HG02885 (cell line): ENCODE measurements at regions not wholly inside any gene's neighbourhood (a gene's known extent, or its start where the extent isn't known, plus 50 kb on each side); places are given as distances from the start of the nearest gene placed in this dataset.

Experiments
- ATAC-seq: cut with Tn5 transposase; IDR thresholded peaks from one replicate; pipeline ENCODE4 v1.9.1; 2021; ENCODE audit warnings: mild to moderate bottlenecking; ENCODE audit not compliant: unreplicated experiment, poor library complexity

- no peak for ATAC-seq
These were observed 187.0 kb upstream of the PPARGC1A start for GRCh38 chr4:24076811-24077210.

DNA sequence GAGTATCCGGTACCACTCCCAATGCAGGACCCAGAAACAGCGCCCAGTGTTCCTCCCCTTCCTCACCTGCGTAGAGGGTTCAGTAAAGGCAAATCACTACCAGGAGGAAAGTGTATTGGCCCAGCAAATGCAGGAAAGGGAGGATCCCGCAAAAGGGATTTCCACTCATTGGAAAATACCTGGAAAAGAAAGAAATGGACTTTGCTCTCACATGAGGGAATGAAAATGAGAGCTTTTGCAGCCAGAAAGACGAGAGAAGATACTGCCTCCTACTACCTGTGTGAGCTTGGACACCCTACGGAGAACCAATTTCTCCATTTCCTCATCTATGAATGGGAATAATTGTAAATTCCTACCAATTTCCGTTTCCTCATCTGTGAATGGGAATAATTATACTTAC is 184.1 kb upstream of the PPARGC1A start:
- no peak for ATAC-seq

- ATAC-seq = no peak
These were observed 181.9 kb upstream of the PPARGC1A start for GRCh38 chr4:24071612-24072372.

DNA sequence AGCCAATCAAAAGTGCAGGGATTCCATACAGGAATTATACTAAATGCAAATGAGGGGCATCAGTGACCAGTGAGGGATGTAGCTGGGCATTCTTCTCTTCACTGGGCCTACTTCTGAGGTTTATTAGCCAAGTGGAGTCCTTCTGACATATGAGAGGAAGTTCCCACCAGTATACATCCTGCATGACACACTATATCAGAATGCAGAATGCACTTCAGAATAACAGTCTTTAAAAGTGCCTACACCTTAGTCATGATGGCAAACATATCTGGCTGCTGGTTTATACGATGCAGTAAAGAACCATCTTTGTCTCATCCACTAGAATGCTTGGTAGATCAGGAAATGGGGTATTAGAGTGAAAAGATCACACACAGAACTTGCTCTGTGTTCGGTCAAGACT is 180.3 kb upstream of the PPARGC1A start:
- no peak for ATAC-seq

DNA sequence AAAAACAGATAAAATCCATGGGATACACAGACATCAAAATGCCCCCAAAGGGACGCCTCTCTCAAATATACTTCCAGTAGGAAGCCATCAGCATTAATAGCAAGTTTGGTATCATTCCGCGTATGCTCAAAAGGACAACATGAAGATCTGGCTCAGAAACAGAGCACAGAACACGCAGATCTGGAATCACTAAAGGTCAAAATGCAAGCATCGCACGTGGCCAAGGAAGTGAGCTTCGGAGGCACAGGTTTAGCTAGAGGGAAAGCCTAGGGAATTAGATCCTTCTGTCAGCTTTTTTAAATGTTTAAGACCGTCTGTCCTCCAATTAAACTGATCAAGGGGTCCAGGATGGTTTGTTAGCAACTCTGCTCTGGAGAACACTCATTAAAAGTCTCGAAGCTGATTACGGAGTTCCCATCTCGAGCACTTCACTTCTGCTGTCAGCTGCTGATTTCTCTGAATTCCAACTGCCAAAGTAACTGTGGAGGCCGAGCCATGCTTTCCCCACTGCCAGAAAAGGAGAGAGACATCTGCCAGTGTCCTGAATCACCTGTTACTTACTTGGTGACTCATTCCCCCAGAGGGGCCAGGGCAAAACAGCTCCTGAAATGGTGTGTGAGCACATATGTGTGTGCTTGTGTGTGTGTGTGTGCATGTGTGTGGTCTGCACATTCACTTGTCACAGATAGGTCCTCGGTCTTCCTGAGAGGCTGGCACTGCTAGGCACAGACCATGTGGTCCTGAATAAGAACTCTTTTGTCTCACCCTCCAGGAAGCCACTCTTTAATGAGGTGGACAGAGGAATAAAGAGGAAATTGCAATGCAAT is 177.7 kb upstream of the PPARGC1A start:
- no peak for ATAC-seq

- no peak for ATAC-seq
These were observed 176.1 kb upstream of the PPARGC1A start for GRCh38 chr4:24065974-24066373.

- ATAC-seq = no peak
These were observed 173.9 kb upstream of the PPARGC1A start for GRCh38 chr4:24063731-24064130.

- ATAC-seq = no peak
These were observed 171.1 kb upstream of the PPARGC1A start for GRCh38 chr4:24060932-24061331.

DNA sequence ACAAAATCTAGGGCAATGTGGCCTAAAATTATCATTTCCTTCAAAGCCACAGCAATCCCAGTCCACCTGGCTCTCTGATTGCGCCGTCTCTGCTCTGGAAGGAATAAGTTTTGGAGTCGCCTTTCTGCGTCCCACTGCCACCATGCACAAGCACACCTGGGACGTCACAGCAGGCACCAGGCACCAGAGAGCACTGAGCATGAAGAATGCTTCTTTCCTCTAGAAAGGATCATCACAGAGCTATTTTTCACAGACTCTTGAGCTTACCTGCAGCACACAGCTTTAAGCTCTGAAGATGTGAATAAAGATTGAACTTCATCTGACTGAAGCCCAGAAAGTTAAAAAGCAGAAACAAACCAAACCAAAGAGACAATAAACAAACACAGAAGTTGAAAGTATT is 170.0 kb upstream of the PPARGC1A start:
- ATAC-seq = no peak

- no peak for ATAC-seq
These were observed 168.2 kb upstream of the PPARGC1A start for GRCh38 chr4:24057915-24058559.

- no peak for ATAC-seq
These were observed 166.4 kb upstream of the PPARGC1A start for GRCh38 chr4:24056289-24056688.

- ATAC-seq = no peak
These were observed 165.8 kb upstream of the PPARGC1A start for GRCh38 chr4:24055623-24056022.

DNA sequence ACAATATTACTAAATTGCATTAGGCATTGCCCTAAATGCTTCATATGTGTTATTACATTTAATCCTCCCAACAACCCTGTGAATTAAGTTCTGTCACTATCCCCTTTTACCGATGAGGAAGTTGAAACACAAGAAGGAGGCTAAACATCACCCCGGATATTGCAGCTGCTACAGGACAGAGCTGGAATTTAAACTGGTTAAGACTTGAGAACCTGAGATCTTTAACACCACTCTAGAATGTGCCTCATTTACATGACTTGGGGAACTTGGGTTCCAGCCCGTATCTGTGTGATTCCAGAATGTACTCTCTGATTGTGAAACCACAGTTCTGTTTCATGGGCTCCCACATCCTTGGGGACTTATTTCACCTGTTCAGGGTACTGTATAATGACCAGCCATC is 165.1 kb upstream of the PPARGC1A start:
- ATAC-seq = no peak

DNA sequence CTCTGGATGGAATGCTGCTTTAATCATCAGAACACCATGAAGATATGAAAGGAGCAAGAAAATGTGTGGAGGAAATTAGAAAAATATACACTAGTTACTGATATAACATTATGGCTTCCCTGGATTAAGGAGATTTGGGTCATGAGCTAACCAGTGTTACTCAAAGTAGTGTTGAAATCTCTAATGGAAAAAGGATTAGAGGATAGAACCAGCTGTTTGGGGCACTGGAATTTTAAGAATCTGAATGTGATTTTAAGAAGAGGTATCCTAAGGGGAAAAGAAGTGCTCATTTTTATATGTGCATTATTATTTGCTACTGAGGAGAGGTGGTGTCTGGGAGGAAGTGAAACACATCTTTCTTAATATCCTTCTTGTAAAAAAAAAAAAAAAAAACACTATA is 164.1 kb upstream of the PPARGC1A start:
- ATAC-seq = no peak

- no peak for ATAC-seq
These were observed 155.1 kb upstream of the PPARGC1A start for GRCh38 chr4:24044610-24045589.

DNA sequence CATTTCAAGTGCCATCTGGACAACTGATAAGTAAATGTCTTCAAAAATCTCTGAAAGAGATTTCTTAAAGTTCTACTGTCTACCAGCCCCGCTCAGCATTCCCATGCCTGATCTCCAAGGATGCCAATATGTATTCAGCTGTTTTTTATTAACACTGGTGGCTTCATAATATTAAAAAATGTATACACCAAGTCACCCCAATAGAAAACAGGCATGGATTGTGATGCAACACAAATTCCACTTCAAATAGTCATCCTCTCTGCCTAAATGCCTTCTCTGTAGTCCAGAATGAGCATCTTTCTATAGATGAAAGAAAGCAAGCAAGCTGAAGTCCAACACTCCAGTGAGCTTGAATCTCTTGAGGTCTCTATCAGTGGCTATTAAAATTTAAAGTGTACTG is 152.2 kb upstream of the PPARGC1A start:
- no peak for ATAC-seq

GRCh38 chr4:24040811-24041210 is 151.0 kb upstream of the PPARGC1A start:
- no peak for ATAC-seq

DNA sequence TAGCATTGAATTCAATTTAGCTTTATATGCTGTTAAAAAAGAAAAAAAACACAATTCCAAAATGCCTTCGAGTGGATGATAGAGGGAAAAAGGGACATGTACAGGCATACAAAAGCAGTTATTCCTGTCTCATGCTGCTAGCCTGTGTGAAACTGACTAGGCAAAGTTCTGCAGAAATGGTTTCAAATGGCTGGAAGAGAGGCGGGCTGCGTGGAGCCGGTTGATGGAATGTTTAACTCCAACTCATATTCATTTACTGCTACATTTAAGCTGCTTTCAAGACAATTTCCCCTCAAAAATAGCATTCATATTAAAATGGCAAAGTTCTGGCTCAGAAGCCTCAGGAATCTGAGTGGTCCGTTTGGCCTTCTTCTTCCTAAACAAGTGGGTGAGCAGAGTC is 143.8 kb upstream of the PPARGC1A start:
- no peak for ATAC-seq

- no peak for ATAC-seq
These were observed 142.6 kb upstream of the PPARGC1A start for GRCh38 chr4:24032371-24032989.

DNA sequence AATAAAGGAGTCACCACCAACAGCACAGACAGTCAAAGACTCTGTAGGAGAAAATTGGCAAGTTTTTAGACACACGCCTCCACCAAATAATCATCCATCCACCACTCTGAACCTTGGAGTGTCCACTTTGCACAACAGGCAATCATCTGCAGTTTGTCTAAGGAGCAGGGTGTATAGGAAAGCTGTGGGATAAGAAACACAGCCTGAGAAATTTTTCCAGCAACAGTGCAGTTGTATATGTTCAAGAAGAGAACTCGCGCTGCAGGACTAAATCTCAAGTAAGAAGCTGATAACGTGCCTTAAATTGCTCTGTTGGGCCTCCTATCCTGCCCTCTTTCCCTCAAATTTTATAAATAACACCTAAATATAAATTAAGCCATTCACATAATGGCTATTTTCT is 136.7 kb upstream of the PPARGC1A start:
- no peak for ATAC-seq
